Uterus (tissue), 3 donors: ENCODE measurements at regions not wholly inside any gene's neighbourhood (a gene's known extent, or its start where the extent isn't known, plus 50 kb on each side); places are given as distances from the start of the nearest gene placed in this dataset.
A peak's percentile ranks its signal among the peaks of the same experiment; 100 is the strongest.

Experiments
- DNase-seq, 2 donors: peaks; one replicate each; pipeline ENCODE4 v3.0.0-alpha.2; 2019 to 2020
- H3K27ac ChIP-seq, 2 donors: fragments of 200-600 bp; sonication (generic); 1 replicate in 1 of 2; 2 replicates in 1 of 2; pipeline ENCODE4 v1.5.1; 2016 to 2018
- H3K27me3 ChIP-seq, 2 donors: fragments of 200-600 bp; sonication (generic); one replicate each; pipeline ENCODE4 v1.5.1; 2018 to 2019; ENCODE audit warnings: control low read depth in 1 of 2
- H3K36me3 ChIP-seq, 2 donors: fragments of 200-600 bp; sonication (generic); one replicate each; pipeline ENCODE4 v1.5.1; 2019; ENCODE audit warnings: control low read depth in 1 of 2
- H3K4me1 ChIP-seq, 2 donors: fragments of 200-600 bp; sonication (generic); one replicate each; pipeline ENCODE4 v1.5.1; 2018 to 2019; ENCODE audit warnings: control low read depth in 1 of 2
- H3K4me3 ChIP-seq, 2 donors: fragments of 200-600 bp; sonication (generic); 1 replicate in 1 of 2; 2 replicates in 1 of 2; pipeline ENCODE4 v1.5.1; 2018 to 2019; ENCODE audit warnings: mild to moderate bottlenecking in 1 of 2
- H3K9me3 ChIP-seq, 2 donors: fragments of 200-600 bp; sonication (generic); one replicate each; pipeline ENCODE4 v1.5.1; 2019; ENCODE audit warnings: control low read depth in 1 of 2
- CTCF ChIP-seq, 4 experiments: fragments of 200-600 bp in 2 of 4; fragments of 450-650 bp in 2 of 4; sonication (generic) in 2 of 4; IDR thresholded peaks; one replicate each; pipeline ENCODE4 v1.5.1; 2016 to 2019; ENCODE audit warnings: antibody characterized with exemption in 4 of 4, mild to moderate bottlenecking in 2 of 4, moderate library complexity in 1 of 4
- POLR2A ChIP-seq, 2 donors: fragments of 450-650 bp; IDR thresholded peaks; one replicate each; pipeline ENCODE4 v1.6.1; 2016; ENCODE audit warnings: antibody characterized with exemption in 2 of 2, mild to moderate bottlenecking in 1 of 2, moderate library complexity in 1 of 2
- intact Hi-C: fragments of 100-400 bp; cut with DNase I; formaldehyde crosslinking; loops from one replicate; pipeline ENCODE4 v1.15.1; 2023; ENCODE audit warnings: low total_unique reads
- donor health status: DM: yes; HTN: yes; CAD: no.

- no peaks in the 10 kb centered on the region for H3K4me1 ChIP-seq
- DNase-seq, result no peak
- no peak for TF ChIP-seq CTCF (IDR thresholded peaks at IDR 0.05)
- no peak for TF ChIP-seq POLR2A (IDR thresholded peaks at IDR 0.05)
- no peaks in the 10 kb centered on the region for H3K9me3 ChIP-seq
- no peaks in the 10 kb centered on the region for H3K36me3 ChIP-seq
- no peak overlapping the region for H3K27ac ChIP-seq
- intact Hi-C loops, result no loop called here
- peaks cover 0 to 5% of the 10 kb centered on the region in 2 donors for H3K27me3 ChIP-seq
- H3K4me3 ChIP-seq, result no peak overlapping the region
These were observed 72.2 kb upstream of the FAM169A start for GRCh38 chr5:74938250-74938933.

DNA sequence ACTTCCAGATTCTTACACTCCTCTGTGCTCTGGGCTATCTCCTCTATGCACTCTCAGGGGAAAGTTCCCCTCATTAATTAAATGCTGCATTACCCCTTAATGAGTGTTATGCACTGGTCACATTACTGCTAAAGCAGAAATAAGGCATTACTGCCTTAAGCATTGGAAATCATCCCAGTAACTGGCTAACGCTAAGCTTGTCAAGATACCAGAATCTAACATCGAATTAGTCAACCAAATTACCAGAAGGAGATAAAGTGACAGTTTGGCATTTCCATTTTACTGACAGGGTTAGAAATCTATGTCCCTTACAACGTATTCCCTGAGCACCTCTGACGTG is 69.5 kb upstream of the FAM169A start:
- Histone ChIP-seq H3K9me3 (no peaks in the 10 kb centered on the region), H3K27me3 (peaks cover 0 to 5% of the 10 kb centered on the region in 2 donors), H3K4me1 (no peaks in the 10 kb centered on the region), H3K27ac (no peak overlapping the region), H3K4me3 (no peak overlapping the region), H3K36me3 (no peaks in the 10 kb centered on the region)
- DNase-seq, result no peak
- TF ChIP-seq POLR2A (IDR thresholded peaks at IDR 0.05) (no peak), CTCF (IDR thresholded peaks at IDR 0.05) (no peak)
- intact Hi-C loops, result no loop called here

- DNase-seq, result peak in 1 of 2 donors; percentile 14
- H3K27ac ChIP-seq, result no peak overlapping the region
- intact Hi-C loops, result no loop called here
- no peaks in the 10 kb centered on the region for H3K4me1 ChIP-seq
- TF ChIP-seq CTCF (IDR thresholded peaks at IDR 0.05) (peak in 1 of 4 experiments; percentile 27), POLR2A (IDR thresholded peaks at IDR 0.05) (no peak)
- no peaks in the 10 kb centered on the region for H3K9me3 ChIP-seq
- peaks cover 0 to 5% of the 10 kb centered on the region in 2 donors for H3K27me3 ChIP-seq
- no peaks in the 10 kb centered on the region for H3K36me3 ChIP-seq
- no peak overlapping the region for H3K4me3 ChIP-seq
These were observed 69.0 kb upstream of the FAM169A start for GRCh38 chr5:74934949-74935751.

GRCh38 chr5:74927336-74927735 is 61.1 kb upstream of the FAM169A start:
- H3K27ac ChIP-seq, result no peak overlapping the region
- no peaks in the 10 kb centered on the region for H3K36me3 ChIP-seq
- DNase-seq, result no peak
- intact Hi-C loops, result no loop called here
- no peaks in the 10 kb centered on the region for H3K27me3 ChIP-seq
- no peak for TF ChIP-seq CTCF (IDR thresholded peaks at IDR 0.05)
- no peak for TF ChIP-seq POLR2A (IDR thresholded peaks at IDR 0.05)
- H3K4me3 ChIP-seq, result no peak overlapping the region
- no peaks in the 10 kb centered on the region for H3K4me1 ChIP-seq
- no peaks in the 10 kb centered on the region for H3K9me3 ChIP-seq

DNA sequence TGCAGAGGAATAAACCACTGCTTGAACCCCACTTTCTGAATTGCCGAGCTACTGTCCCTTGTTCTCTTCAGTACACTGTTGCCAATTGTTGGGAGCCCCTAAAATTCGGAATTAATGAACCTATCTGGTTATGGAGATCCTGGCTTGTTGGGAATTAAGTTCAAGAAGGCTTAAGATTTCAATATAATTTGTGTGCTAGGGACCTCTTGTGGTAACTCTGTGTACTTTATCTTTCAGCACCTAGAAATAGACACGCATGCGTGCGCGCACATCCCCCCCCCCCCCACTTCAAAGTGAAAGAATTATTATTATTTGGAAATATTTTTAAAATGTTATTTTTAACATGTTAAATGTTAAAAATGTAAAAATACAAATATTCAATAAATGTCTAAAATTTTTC is 53.3 kb upstream of the FAM169A start:
- Histone ChIP-seq H3K9me3 (no peaks in the 10 kb centered on the region), H3K4me1 (no peaks in the 10 kb centered on the region), H3K36me3 (no peaks in the 10 kb centered on the region), H3K27ac (no peak overlapping the region), H3K4me3 (no peak overlapping the region), H3K27me3 (no peaks in the 10 kb centered on the region)
- DNase-seq, result no peak
- intact Hi-C loops, result no loop called here
- TF ChIP-seq POLR2A (IDR thresholded peaks at IDR 0.05) (no peak), CTCF (IDR thresholded peaks at IDR 0.05) (peak; percentile 8 to 49 (median 33))
